ENCODE measurements at regions not wholly inside any gene's neighbourhood (a gene's known extent, or its start where the extent isn't known, plus 50 kb on each side); places are given as distances from the start of the nearest gene placed in this dataset.

DNA sequence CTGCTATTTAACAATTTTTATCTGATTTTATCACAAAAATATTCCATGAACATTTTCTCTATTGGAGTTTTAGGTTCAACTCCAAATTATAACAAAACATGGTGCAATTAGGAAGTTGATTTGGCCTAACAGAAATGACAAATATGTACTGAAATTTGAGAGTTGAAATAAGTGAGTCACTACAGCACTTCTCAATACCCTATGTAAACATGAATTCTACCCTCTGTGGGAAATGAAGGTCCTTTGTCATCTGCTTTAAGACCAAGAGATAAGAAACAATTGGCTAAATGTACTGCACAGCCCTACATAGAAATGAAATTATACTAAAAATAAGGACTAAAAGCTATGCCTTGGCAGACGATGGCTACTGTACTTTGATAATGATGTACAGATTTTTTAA, 86.2 kb upstream of the BEND6 start:
- TF ChIP-seq POLR2A (IDR thresholded peaks at IDR 0.05; ENCODE audit: low read length) (no peak), POLR2AphosphoS2 (conservative IDR thresholded peaks at IDR 0.05; ENCODE audit: low read length) (no peak), JUN (IDR thresholded peaks at IDR 0.05) (no peak), CHD2 (IDR thresholded peaks at IDR 0.05; ENCODE audit: low read length, partially characterized antibody) (no peak)
- TF ChIP-seq, protein P1, sequence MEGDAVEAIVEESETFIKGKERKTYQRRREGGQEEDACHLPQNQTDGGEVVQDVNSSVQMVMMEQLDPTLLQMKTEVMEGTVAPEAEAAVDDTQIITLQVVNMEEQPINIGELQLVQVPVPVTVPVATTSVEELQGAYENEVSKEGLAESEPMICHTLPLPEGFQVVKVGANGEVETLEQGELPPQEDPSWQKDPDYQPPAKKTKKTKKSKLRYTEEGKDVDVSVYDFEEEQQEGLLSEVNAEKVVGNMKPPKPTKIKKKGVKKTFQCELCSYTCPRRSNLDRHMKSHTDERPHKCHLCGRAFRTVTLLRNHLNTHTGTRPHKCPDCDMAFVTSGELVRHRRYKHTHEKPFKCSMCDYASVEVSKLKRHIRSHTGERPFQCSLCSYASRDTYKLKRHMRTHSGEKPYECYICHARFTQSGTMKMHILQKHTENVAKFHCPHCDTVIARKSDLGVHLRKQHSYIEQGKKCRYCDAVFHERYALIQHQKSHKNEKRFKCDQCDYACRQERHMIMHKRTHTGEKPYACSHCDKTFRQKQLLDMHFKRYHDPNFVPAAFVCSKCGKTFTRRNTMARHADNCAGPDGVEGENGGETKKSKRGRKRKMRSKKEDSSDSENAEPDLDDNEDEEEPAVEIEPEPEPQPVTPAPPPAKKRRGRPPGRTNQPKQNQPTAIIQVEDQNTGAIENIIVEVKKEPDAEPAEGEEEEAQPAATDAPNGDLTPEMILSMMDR (IDR thresholded peaks at IDR 0.05) = no peak
- TF ChIP-seq, protein P2, sequence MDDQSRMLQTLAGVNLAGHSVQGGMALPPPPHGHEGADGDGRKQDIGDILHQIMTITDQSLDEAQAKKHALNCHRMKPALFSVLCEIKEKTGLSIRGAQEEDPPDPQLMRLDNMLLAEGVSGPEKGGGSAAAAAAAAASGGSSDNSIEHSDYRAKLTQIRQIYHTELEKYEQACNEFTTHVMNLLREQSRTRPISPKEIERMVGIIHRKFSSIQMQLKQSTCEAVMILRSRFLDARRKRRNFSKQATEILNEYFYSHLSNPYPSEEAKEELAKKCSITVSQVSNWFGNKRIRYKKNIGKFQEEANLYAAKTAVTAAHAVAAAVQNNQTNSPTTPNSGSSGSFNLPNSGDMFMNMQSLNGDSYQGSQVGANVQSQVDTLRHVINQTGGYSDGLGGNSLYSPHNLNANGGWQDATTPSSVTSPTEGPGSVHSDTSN (IDR thresholded peaks at IDR 0.05) = no peak
